Mesendoderm (in vitro differentiated cells): ENCODE measurements at regions not wholly inside any gene's neighbourhood (a gene's known extent, or its start where the extent isn't known, plus 50 kb on each side); places are given as distances from the start of the nearest gene placed in this dataset.

ENCODE experiments used
- DNase-seq: peaks from one replicate; pipeline ENCODE4 v3.0.0; 2013
- H2AK5ac ChIP-seq: 2 replicates; pipeline ENCODE4 v1.6.1; 2013; ENCODE audit warnings: low read length, inconsistent platforms
- H2BK120ac ChIP-seq: 2 replicates; pipeline ENCODE4 v1.6.1; 2013; ENCODE audit warnings: low read depth, mild to moderate bottlenecking, low read length, moderate library complexity, mixed read lengths
- H2BK15ac ChIP-seq: replicated peaks from 2 replicates; pipeline ENCODE4 v1.6.1; 2013; ENCODE audit warnings: low read depth, mild to moderate bottlenecking, moderate library complexity
- H2BK5ac ChIP-seq: 2 replicates; pipeline ENCODE4 v1.6.1; 2013; ENCODE audit warnings: low read length, inconsistent platforms
- H3K18ac ChIP-seq: 2 replicates; pipeline ENCODE4 v1.6.1; 2013; ENCODE audit warnings: mild to moderate bottlenecking, low read length, mixed read lengths
- H3K23ac ChIP-seq: one replicate; pipeline ENCODE4 v1.6.1; 2013; ENCODE audit warnings: low read length
- H3K27ac ChIP-seq: 2 replicates; pipeline ENCODE4 v1.5.1; 2013; ENCODE audit warnings: low read depth, mild to moderate bottlenecking, inconsistent platforms, low read length, moderate library complexity
- H3K27me3 ChIP-seq: 2 replicates; pipeline ENCODE4 v1.6.1; 2013; ENCODE audit warnings: low read length, control low read depth, mild to moderate bottlenecking, inconsistent platforms; ENCODE audit not compliant: insufficient read depth, poor library complexity
- H3K36me3 ChIP-seq: 2 replicates; pipeline ENCODE4 v1.6.1; 2013; ENCODE audit warnings: low read length, inconsistent platforms; ENCODE audit not compliant: control insufficient read depth, insufficient read depth
- H3K4ac ChIP-seq: one replicate; pipeline ENCODE4 v1.6.1; 2013; ENCODE audit warnings: low read depth, mild to moderate bottlenecking, low read length, moderate library complexity
- H3K4me1 ChIP-seq: 2 replicates; pipeline ENCODE4 v1.6.1; 2013; ENCODE audit warnings: low read depth, low read length, inconsistent platforms; ENCODE audit not compliant: control insufficient read depth
- H3K4me2 ChIP-seq: 2 replicates; pipeline ENCODE4 v1.6.1; 2013; ENCODE audit warnings: low read length
- H3K4me3 ChIP-seq: 2 replicates; pipeline ENCODE4 v1.5.1; 2013; ENCODE audit warnings: mild to moderate bottlenecking, low read length
- H3K56ac ChIP-seq: one replicate; pipeline ENCODE4 v1.6.1; 2013; ENCODE audit warnings: low read length
- H3K79me1 ChIP-seq: 2 replicates; pipeline ENCODE4 v1.6.1; 2013; ENCODE audit warnings: low read length, inconsistent platforms
- H3K79me2 ChIP-seq: 2 replicates; pipeline ENCODE4 v1.6.1; 2013; ENCODE audit warnings: mild to moderate bottlenecking, low read length; ENCODE audit not compliant: control insufficient read depth, insufficient read depth
- H3K9ac ChIP-seq: 2 replicates; pipeline ENCODE4 v1.6.1; 2013; ENCODE audit warnings: low read length, inconsistent platforms
- H4K5ac ChIP-seq: one replicate; pipeline ENCODE4 v1.6.1; 2013; ENCODE audit warnings: low read length
- H4K8ac ChIP-seq: one replicate; pipeline ENCODE4 v1.6.1; 2013; ENCODE audit warnings: low read depth, mild to moderate bottlenecking, control low read depth, low read length, moderate library complexity
- WGBS: extraction: QIAGEN DNeasy Blood & Tissue Kit; methylation state at CpG from one replicate; pipeline ENCODE4 v1.1.7; 2013; ENCODE audit warnings: low lambda C conversion rate, missing lambda C conversion rate; ENCODE audit not compliant: insufficient coverage; ENCODE audit errors: extremely low coverage; 5-methylcytosine and 5-hydroxymethylcytosine counted together

- no peak overlapping the region for H3K4ac ChIP-seq
- no CpG with 5 or more reads among the region's 3 CpGs for WGBS
- DNase-seq = peak; percentile 56
- H2AK5ac ChIP-seq = no peak overlapping the region
- H4K8ac ChIP-seq = no peak overlapping the region
- no peaks in the 10 kb centered on the region for H3K79me1 ChIP-seq
- no peak overlapping the region for H3K56ac ChIP-seq
- H2BK120ac ChIP-seq = no peak overlapping the region
- H3K4me1 ChIP-seq = no peaks in the 10 kb centered on the region
- H2BK5ac ChIP-seq = no peak overlapping the region
- H3K9ac ChIP-seq = no peak overlapping the region
- H3K36me3 ChIP-seq = no peaks in the 10 kb centered on the region
- no peak overlapping the region for H4K5ac ChIP-seq
- H3K79me2 ChIP-seq = no peaks in the 10 kb centered on the region
- H2BK15ac ChIP-seq = no peak overlapping the region
- H3K27ac ChIP-seq = no peak overlapping the region
- H3K18ac ChIP-seq = no peak overlapping the region
- no peak overlapping the region for H3K23ac ChIP-seq
- no peak overlapping the region for H3K4me3 ChIP-seq
- H3K27me3 ChIP-seq = no peaks in the 10 kb centered on the region
- no peak overlapping the region for H3K4me2 ChIP-seq
Measured at GRCh38 chr16:47787696-47788095, 326.6 kb downstream of the PHKB start.

GRCh38 chr16:47781673-47782072, 320.5 kb downstream of the PHKB start:
- no peak overlapping the region for H3K9ac ChIP-seq
- no peak overlapping the region for H3K4me3 ChIP-seq
- H3K18ac ChIP-seq = no peak overlapping the region
- no peak for DNase-seq
- H2BK120ac ChIP-seq = no peak overlapping the region
- H3K27me3 ChIP-seq = no peaks in the 10 kb centered on the region
- no peaks in the 10 kb centered on the region for H3K79me2 ChIP-seq
- no peak overlapping the region for H2AK5ac ChIP-seq
- H3K36me3 ChIP-seq = no peaks in the 10 kb centered on the region
- H2BK5ac ChIP-seq = no peak overlapping the region
- no peak overlapping the region for H4K5ac ChIP-seq
- H4K8ac ChIP-seq = no peak overlapping the region
- H3K4ac ChIP-seq = no peak overlapping the region
- no peak overlapping the region for H3K4me2 ChIP-seq
- no peak overlapping the region for H3K56ac ChIP-seq
- no peak overlapping the region for H3K23ac ChIP-seq
- no CpG with 5 or more reads among the region's 5 CpGs for WGBS
- H3K27ac ChIP-seq = no peak overlapping the region
- H3K4me1 ChIP-seq = no peaks in the 10 kb centered on the region
- H2BK15ac ChIP-seq = no peak overlapping the region
- H3K79me1 ChIP-seq = no peaks in the 10 kb centered on the region

- no peaks in the 10 kb centered on the region for H3K79me1 ChIP-seq
- H3K4me3 ChIP-seq = no peak overlapping the region
- H3K4ac ChIP-seq = no peak overlapping the region
- no peak overlapping the region for H3K4me2 ChIP-seq
- DNase-seq = no peak
- H3K27ac ChIP-seq = no peak overlapping the region
- H4K8ac ChIP-seq = no peak overlapping the region
- WGBS = no CpG with 5 or more reads among the region's 8 CpGs
- no peak overlapping the region for H3K23ac ChIP-seq
- H4K5ac ChIP-seq = no peak overlapping the region
- H3K9ac ChIP-seq = no peak overlapping the region
- H2BK120ac ChIP-seq = no peak overlapping the region
- no peak overlapping the region for H2BK15ac ChIP-seq
- H3K56ac ChIP-seq = no peak overlapping the region
- no peaks in the 10 kb centered on the region for H3K27me3 ChIP-seq
- no peak overlapping the region for H2BK5ac ChIP-seq
- no peak overlapping the region for H3K18ac ChIP-seq
- no peaks in the 10 kb centered on the region for H3K36me3 ChIP-seq
- no peaks in the 10 kb centered on the region for H3K4me1 ChIP-seq
- H2AK5ac ChIP-seq = no peak overlapping the region
- no peaks in the 10 kb centered on the region for H3K79me2 ChIP-seq
Measured at GRCh38 chr16:47780213-47780875, 319.2 kb downstream of the PHKB start.

GRCh38 chr16:47779201-47780016, 318.3 kb downstream of the PHKB start:
- no peak overlapping the region for H3K27ac ChIP-seq

GRCh38 chr16:47778106-47778801, 317.1 kb downstream of the PHKB start:
- WGBS = no CpG with 5 or more reads among the region's 6 CpGs
- no peak overlapping the region for H2BK5ac ChIP-seq
- peak; percentile 20 for DNase-seq
- H3K4me2 ChIP-seq = no peak overlapping the region
- no peaks in the 10 kb centered on the region for H3K79me2 ChIP-seq
- H4K8ac ChIP-seq = no peak overlapping the region
- no peak overlapping the region for H2BK15ac ChIP-seq
- H3K79me1 ChIP-seq = no peaks in the 10 kb centered on the region
- H3K4me1 ChIP-seq = no peaks in the 10 kb centered on the region
- no peak overlapping the region for H3K4ac ChIP-seq
- H3K27ac ChIP-seq = no peak overlapping the region
- no peaks in the 10 kb centered on the region for H3K36me3 ChIP-seq
- H3K4me3 ChIP-seq = no peak overlapping the region
- no peak overlapping the region for H3K56ac ChIP-seq
- H3K23ac ChIP-seq = no peak overlapping the region
- H4K5ac ChIP-seq = no peak overlapping the region
- no peak overlapping the region for H3K18ac ChIP-seq
- no peak overlapping the region for H3K9ac ChIP-seq
- no peak overlapping the region for H2AK5ac ChIP-seq
- no peak overlapping the region for H2BK120ac ChIP-seq
- no peaks in the 10 kb centered on the region for H3K27me3 ChIP-seq

More at GRCh38 chr16:47779201-47780016, 318.3 kb downstream of the PHKB start:
- no peak overlapping the region for H2AK5ac ChIP-seq
- no CpG with 5 or more reads among the region's 7 CpGs for WGBS
- no peak overlapping the region for H3K4ac ChIP-seq
- no peaks in the 10 kb centered on the region for H3K79me2 ChIP-seq
- H2BK120ac ChIP-seq = no peak overlapping the region
- H4K5ac ChIP-seq = no peak overlapping the region
- H2BK5ac ChIP-seq = no peak overlapping the region
- H3K4me2 ChIP-seq = no peak overlapping the region
- H3K56ac ChIP-seq = no peak overlapping the region
- no peak overlapping the region for H2BK15ac ChIP-seq
- no peaks in the 10 kb centered on the region for H3K36me3 ChIP-seq
- no peaks in the 10 kb centered on the region for H3K27me3 ChIP-seq
- DNase-seq = peak; percentile 4
- no peak overlapping the region for H3K9ac ChIP-seq
- no peaks in the 10 kb centered on the region for H3K79me1 ChIP-seq
- H3K18ac ChIP-seq = no peak overlapping the region
- no peak overlapping the region for H3K23ac ChIP-seq
- H3K4me1 ChIP-seq = no peaks in the 10 kb centered on the region
- no peak overlapping the region for H3K4me3 ChIP-seq
- H4K8ac ChIP-seq = no peak overlapping the region
